GM21825 (cell line): ENCODE measurements at regions not wholly inside any gene's neighbourhood (a gene's known extent, or its start where the extent isn't known, plus 50 kb on each side); places are given as distances from the start of the nearest gene placed in this dataset.

Experiments used
- ATAC-seq: cut with Tn5 transposase; IDR thresholded peaks from one replicate; pipeline ENCODE4 v1.9.1; 2021; ENCODE audit warnings: mild to moderate bottlenecking, moderate library complexity; ENCODE audit not compliant: unreplicated experiment

DNA sequence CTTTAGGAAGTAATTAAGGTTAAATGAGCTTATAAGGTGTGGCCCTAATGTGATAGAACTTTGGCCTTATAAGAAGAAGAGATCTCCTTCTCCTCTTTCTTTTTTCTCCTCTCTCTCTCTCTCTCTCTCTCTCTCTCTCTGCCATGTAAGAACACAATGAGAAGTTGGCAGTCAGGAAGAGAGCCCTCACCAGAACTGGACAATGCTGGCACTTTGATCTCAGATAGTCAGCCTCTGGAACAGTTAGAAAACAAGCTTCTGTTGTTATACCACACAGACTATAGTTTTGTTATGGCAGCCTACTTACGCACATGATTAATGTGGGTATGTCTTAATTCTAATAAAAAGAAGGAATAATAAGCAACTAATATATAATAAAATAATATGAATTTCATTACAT is 444.2 kb upstream of the LRRC7 start:
- no peak for ATAC-seq

DNA sequence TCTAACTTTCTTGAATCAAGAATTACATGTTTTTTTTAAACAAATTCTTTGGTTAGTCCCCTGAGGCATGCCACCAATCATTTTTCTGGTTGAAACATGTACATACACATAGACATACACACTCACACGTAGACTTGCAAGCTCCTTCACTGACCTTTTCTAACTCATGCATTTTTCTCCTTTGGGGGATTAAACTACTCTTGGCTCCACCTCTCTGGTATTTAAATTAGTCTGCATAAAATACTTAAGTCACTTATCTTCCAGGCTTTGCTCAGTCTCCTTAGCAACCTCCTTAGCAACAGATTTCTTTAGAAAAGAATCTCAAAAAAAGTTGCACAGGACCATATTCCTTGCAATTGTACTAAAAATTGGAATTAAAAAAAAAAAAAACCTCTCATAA is 440.9 kb upstream of the LRRC7 start:
- no peak for ATAC-seq

DNA sequence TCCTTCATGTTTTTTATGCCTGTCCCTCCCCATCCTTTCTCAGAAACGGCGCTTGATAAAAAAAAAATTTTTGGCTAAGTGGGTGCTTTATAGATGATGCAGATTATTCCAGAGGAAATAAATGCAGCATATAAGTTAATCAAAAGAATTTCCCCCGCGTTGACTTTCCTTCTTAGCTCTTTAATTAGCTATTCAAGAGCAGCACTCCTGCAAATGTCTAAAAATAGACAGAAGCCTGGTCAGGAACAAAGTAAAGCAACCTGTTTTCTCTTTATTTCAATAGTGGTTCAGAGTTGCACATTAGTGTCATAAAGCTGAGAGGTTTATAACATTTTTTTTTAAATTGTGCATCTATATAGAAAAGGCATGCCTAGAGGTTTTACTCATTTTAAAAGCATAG is 439.5 kb upstream of the LRRC7 start:
- no peak for ATAC-seq

DNA sequence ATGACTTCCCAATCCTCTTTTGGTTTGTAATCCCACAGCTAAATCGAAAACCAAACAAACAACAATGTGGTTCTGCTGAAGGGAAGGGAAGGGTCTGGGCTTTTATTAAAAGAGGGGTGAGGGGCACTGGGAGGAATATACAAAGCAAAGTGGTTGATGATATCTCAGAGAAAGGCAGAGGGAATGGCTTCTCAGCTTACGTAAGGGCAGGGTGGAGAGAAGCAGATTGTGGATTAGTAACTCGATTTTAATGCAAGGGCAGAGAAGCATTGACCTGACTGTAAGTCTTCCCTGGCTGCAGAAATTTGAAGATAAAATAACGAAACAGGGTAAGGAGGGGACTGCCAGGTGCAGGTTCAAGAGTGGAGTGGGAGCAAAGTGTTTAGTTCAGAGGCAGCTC is 438.2 kb upstream of the LRRC7 start:
- ATAC-seq = no peak

DNA sequence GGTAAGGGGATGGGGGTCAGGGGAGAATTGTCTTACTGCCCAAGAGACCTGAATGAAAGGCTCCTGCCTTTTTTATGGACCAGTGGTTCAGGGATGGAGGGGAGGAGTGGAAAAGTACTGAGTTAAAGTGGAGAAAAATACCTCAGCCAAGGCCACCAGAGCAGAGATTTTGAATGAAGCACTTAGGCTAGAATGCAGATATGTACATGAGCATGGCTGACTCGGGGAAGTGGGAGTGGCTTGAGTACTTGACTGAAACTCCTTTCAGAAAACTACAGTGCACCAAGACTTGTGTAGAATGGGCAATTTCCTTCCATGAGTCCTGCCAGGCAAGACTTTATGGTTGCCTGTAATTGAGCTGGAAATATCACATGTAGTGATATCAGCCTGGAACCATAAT is 429.6 kb upstream of the LRRC7 start:
- no peak for ATAC-seq

DNA sequence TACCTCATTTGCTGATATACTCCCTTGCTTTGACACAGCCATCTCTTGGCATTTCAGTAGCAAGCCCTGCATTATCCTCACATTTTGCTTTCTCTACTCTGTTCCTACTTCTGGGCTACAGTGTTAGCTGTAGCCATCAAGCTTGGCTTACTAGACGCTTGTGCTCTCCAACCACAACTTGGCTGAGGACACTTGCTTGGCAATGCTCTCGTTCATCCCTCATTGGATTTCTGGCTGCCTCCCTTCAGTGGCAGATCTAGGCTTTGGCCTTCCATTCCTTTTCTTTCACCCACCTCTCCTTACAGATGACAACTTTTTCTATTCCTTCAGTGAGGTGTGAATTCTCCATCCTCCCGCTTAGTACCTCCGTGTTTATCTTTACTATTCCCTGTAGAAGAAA is 428.7 kb upstream of the LRRC7 start:
- no peak for ATAC-seq

DNA sequence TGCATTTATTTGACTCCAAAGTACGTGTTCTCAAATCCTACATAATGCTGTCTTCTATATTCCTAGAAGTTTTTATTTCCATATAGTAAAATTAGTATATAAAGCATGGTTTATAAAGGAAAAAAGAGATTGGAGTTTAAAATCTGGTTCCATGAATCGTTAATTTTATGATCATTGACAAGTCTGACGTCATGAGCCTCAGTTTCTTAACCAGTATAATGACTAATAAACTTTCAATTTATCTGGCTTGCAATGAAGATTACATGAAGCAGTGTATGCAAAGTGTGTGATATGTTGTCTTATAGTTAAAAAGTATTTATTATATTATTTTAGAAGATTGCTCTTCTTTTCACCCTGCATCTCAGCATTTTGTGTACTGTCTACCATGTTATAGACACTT is 421.4 kb upstream of the LRRC7 start:
- no peak for ATAC-seq

DNA sequence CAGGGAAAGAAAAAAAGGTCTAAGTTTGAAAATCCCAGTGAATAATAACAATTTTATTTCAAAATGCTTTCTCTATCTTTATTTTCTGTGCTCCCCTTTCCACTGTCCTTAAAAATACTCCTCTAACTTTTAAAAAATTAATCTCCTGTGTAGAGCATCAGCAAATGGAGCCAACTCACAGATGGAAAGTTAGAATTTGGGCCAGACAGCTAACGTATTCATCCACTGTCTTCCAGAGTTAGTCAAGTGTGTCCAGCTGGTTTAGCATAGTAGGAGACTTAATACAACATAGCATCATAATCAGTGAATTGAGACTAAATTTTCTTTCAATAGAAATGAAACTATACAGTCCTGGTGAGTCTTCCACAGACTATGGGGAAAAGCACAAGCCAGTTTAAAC is 419.0 kb upstream of the LRRC7 start:
- ATAC-seq = no peak

DNA sequence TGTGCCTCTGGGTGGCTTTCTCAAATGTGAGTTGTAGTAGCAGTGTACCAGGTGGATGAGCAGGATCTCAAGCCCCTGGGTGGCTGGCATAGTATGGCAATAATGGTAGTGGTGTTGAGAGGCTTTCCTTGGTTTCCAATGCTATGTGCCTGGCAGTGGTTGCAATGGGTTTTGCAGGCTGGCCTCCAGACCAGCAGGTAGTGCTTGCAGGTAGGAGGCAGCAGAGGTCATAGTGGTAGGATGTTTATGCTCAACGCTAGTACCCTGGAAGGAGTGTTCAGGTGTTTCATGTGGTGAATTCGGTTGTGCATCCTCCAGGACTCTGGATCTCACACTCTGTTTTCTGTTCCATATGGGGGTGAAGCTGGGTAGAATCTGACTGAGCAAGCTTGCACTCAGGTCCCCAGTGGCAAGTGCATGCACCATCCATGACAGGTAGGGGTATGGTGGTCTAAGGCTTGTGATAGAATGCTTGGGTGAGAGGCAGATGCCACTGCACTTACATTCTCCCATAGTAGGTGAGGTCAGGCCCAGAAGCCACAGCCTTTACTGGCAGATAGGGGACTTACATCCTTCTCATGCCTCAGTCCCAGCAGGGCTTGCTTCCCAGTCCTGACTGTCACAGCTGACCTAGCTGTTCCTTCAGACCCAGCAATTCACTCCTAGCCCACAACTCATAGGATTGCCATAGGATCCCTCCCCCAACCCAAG is 410.5 kb upstream of the LRRC7 start:
- ATAC-seq = no peak

DNA sequence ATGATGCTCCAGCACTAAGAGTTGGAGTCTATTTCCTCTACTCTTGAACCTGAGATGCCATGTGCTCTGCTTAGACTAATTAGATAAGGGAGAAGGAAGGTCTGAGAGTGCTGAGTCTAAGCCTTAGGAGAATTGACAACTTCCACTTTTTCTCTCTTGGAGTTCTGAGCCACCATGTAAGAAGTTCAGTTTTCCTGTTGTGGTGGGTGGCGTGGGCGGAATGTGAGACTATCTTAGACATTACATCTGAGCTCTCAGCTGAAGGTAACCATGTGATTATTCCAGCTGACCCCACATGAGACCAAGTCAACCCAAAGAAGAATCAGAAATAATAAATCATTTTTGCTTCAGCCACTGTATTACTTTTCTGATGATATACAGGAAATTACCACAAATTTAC is 404.5 kb upstream of the LRRC7 start:
- ATAC-seq = no peak

DNA sequence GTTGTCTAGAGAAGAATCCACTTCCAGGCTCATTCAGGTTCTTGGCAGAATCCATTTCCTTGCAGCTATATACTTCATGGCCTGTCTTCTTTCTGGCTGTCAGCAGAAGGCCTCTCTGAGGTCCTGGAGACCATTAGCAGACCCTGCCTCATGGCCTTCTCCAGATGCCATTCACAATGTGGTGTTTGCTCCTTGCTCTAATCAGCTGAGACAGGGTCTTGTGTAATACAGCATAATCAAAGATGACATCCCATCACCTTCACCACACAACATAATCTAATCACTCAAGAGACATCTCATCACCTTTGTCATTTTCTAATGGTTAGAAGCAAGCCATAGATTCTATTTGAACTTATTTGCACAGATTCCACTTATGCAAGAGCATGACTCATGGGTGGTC is 403.9 kb upstream of the LRRC7 start:
- ATAC-seq = no peak

DNA sequence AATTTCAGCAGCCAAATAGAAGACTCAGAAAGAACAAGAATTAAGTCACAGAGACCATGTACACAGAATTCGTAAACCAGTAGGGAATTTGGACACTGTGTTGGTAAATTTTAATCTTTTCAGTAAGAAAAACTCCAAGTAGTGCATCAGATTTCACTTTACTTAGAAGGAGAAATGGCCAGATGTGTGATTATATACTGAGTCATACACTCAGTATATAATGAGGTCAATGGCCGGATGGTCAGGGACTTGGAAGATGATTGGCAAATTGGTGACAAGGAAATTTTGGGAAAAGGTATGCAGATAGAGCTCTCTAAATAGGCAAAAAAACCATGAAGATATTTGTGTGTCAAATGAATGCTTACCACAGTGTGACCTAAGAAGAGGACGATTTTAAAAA is 399.8 kb upstream of the LRRC7 start:
- no peak for ATAC-seq

DNA sequence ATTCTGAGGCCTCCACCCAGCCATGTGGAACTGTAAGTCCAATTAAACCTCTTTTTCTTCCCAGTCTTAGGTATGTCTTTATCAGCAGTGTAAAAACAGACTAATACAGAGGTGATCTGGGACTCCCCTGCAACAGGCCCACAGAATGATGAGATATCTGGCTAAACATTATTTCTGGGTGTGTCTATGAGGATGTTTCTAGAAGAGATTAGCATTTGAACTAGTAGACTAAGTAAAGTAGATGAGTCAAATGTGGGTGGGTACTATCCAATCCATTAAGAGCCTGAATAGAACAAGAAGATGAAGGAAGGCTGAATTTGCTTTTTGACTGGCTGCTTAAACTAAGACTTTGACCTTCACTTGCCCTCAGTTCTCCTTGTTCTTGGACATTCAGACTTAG is 396.5 kb upstream of the LRRC7 start:
- ATAC-seq = no peak

DNA sequence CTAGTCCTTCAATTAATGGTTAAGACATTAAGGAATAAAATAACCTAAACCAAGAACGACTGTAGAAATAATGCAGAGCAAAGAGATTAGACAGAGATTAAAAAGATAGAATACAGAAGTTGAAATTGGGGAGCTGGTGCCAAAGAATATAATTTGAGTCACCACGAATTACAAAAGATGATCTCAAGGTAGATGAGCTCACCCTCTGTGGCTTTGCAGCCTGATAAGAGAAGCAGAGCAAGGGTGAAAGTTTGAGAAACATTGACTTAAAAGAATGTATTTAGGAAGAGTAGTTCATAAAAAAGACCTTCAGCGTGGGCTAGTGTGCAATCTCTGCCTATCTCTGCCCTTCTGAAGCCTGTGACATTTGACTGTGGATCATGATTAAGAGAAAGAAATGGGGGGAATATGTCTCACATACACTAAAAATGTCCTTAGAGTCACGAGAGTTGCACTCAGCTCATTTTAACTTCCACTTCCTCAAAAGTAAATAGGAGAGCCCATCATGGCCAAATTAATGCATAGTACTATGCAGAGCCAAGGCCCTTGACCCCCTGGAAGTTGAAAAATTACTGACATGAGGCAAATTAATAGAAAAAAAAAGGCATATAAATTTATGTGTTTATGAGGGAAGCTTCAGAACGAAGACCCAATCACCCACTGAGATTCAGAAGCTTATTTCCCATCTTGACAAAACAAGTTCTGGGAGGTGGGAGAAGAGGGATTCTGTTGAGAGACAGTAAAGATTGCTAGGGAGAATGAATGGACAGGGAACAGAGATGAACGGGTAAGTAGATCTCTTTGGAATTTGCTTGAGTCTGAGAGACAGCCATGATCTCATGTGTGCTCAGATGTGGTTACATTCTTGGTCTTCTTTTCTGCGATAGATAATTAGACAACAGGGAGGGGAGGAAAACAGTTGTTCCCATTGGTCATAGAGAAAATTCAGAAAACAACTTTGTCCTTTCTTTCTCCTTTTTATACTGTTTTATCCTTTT is 395.4 kb upstream of the LRRC7 start:
- no peak for ATAC-seq

DNA sequence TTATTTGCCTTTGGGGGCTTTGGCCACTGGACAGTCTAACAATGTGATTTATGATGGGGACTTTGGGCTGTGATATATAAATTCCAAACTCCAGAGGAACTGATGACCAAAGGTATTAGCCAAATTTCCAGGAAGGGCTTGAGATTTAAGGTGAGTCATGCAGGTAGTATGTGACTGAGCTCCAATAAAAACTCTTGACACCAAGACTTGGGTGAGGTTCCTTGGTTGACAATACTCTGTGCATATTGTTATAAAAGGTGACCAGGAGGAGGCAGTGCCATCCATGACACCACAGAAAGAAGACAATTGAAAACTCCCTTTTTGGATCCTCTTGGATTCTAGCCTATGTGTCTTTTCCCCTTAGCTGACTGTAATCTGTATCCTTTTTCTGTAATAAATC is 392.7 kb upstream of the LRRC7 start:
- no peak for ATAC-seq

DNA sequence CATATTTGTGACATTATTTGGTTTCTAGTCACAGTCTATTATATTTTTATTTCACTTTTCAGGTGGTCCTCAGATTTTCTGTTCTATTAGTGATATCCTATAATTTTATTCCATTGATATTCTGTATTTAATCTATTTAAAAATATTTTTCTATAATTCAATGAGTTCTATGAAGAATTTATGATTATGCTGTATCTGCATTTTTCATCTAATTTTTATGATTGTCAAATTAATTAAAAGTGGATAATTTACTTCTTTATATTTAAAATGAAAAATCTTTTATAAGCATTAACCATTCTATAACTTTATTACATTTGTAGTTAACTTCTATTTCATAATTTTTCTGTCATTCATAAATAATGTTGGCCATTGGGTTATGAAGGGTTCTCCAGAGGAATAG is 387.4 kb upstream of the LRRC7 start:
- ATAC-seq = no peak

DNA sequence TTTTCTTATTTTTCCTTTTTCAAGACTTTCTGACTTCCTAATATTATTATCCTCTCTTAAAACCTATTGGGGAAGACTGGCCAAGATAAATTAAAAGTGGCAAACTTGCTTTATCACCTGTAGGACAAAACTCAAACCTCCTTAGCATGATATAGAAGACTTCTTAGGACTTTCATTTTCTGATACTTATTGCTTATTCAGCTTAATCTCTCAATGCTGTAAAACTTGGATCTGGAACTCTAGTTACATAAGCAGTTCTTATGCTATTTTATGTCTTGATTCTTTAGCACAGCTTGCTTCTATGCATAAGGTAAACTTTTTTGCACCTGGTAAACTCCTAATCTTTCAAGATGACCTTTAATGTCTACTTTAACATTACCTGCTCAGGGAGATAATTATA is 382.3 kb upstream of the LRRC7 start:
- no peak for ATAC-seq

DNA sequence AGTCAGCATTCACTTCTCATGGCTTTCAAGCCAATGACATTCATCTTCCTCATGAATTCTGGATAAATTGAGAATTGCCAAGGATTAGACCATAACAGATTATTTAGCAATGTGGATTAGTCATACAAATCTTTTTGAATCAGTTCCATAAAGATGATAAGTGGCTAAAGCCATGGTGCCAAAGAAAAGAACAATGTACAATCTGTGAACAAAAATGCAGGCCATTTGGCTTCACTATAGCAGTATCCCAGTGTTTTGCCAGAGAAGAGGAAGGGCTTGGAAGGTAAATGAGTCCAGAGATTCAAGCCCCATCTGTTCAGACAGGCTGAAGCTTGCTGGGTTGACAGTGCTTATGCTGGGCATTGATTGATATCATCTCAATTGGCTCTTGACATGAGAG is 376.4 kb upstream of the LRRC7 start:
- no peak for ATAC-seq

DNA sequence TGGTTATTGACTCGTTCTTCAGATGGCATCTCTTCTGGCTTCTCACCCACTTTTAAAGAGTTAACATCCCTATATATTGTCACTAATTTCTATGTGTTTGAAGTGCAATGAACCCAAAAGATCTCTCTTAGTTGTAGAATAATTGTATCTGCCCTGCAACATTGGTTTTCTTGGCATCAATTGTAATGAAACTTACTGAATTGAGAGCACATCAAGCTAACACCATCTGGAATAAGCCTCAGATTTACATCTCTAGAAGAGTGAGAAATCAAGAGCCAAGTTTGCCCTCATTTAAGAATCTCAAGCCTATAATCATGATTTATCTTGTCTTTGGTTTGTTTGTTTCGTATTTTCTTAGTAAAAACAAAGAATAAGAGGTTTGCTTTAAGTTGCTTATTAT is 372.6 kb upstream of the LRRC7 start:
- ATAC-seq = no peak

DNA sequence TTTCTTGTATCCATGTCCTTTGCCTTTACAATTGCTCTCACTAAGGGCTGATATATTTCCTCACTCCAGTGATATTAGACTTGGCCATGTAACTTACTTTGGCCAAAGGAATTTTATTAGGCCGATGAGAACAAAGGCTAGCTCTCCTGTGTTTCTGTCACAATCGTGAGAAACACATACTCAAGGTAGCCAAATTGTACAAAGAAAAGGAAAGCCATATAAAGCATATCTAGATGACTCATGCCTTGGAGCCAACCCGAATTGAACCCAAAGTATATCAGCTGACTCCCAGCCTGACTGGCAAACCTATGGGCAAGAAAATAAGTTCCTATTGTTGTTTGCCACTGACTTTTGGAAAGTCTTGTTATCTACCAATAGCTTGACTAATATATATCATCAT is 371.7 kb upstream of the LRRC7 start:
- ATAC-seq = no peak

DNA sequence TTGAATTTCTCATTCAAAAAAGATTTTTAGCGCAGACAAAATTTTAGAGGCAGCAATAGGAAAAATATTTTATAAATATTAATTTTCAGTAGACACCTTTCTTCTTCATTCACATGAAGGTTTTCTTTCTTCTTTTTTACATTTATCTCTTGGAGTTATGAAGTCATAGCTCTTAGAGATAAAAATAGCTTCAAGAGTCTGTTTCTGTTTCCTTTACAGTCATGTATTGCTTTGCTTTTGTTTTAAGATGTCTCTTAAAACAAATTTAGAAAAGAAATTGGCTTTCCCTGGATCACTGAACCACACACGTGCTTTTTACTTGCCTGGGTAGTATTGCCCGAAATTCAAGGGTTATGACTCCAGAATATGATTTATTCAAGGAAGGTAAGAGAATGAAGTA is 369.9 kb upstream of the LRRC7 start:
- ATAC-seq = no peak

DNA sequence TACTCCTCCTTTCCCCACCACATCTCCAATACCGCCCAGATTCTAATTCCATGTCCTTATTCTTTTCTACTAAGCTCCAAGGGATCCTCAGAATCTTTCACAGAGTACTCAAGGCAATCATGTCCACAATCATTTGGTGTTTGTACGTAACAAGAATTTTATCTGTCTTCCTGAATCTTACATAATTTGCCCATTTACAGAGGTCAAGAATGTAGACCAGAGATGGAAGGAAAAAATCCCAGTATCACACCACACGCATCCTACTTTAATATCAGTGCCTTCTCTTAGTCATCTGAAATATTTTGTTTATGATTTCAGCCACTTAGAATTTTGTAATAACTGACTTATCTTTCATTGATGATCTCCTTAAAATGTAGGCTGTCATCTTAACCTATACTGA is 366.0 kb upstream of the LRRC7 start:
- no peak for ATAC-seq
